ENCODE measurements at regions not wholly inside any gene's neighbourhood (a gene's known extent, or its start where the extent isn't known, plus 50 kb on each side); places are given as distances from the start of the nearest gene placed in this dataset.

DNA sequence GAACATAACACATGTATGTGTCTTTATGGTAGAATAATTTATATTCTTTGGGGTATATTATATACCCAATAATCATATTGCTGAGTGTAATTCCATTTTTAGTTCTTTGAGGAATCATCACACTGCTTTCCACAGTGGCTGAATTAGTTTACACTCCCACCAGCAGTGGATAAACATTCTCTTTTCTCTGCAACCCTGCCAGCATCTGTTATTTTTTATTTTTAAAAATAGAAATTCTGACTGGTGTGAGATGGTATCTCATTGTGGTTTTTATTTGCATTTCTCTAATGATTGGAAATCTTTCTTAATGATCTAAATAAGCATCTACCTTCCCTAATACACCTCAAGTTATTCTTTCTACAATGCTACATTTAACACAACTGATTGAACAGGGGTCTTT lies 346.2 kb upstream of the LYPLAL1 start:
- Histone ChIP-seq H3K4me2 (ENCODE audit: low read depth, low read length) (no peak overlapping the region), H3K4me3 (replicated peaks in 1 of 3; ENCODE audit: insufficient read depth in 1 of 3, low read depth in 2 of 3, low read length in 3 of 3) (no peak overlapping the region), H3K36me3 (replicated peaks in 1 of 2; ENCODE audit: control insufficient read depth in 1 of 2, insufficient read depth in 2 of 2, low read length in 2 of 2) (no peaks in the 10 kb centered on the region), H3K9me3 (ENCODE audit: low read length) (no peaks in the 10 kb centered on the region), H3K27me3 (ENCODE audit: control insufficient read depth in 1 of 2, insufficient read depth in 2 of 2, low read length in 2 of 2) (no peaks in the 10 kb centered on the region), H4K20me1 (ENCODE audit: insufficient read depth, low read length) (no peaks in the 10 kb centered on the region), H3K9ac (ENCODE audit: insufficient read depth, low read depth, low read length) (no peak overlapping the region), H3K4me1 (ENCODE audit: insufficient read depth, low read length) (no peaks in the 10 kb centered on the region), H3K79me2 (ENCODE audit: insufficient read depth, low read length) (no peaks in the 10 kb centered on the region), H3K27ac (ENCODE audit: extremely low read length, insufficient read depth, low read length) (no peak overlapping the region), H2AFZ (ENCODE audit: low read length) (no peak overlapping the region)
- CTCF ChIA-PET (ENCODE audit: low intra/inter-chr PET ratio, low total read pairs) = no interaction called here
- intact Hi-C loops (cut with micrococcal nuclease; ENCODE audit: unreplicated experiment) = no loop called here
- no peak for TF ChIP-seq ZFX (CRISPR knock-in tag; IDR thresholded peaks at IDR 0.05; ENCODE audit: low read depth)
- TF ChIP-seq SP4 (CRISPR knock-in tag; IDR thresholded peaks at IDR 0.05) = no peak
- no peak for TF ChIP-seq ZNF7 (CRISPR knock-in tag; IDR thresholded peaks at IDR 0.05)
- TF ChIP-seq, protein P1, sequence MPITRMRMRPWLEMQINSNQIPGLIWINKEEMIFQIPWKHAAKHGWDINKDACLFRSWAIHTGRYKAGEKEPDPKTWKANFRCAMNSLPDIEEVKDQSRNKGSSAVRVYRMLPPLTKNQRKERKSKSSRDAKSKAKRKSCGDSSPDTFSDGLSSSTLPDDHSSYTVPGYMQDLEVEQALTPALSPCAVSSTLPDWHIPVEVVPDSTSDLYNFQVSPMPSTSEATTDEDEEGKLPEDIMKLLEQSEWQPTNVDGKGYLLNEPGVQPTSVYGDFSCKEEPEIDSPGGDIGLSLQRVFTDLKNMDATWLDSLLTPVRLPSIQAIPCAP (CRISPR knock-in tag; IDR thresholded peaks at IDR 0.05; ENCODE audit: low read depth) = no peak
- TF ChIP-seq ATRX (CRISPR knock-in tag; IDR thresholded peaks at IDR 0.05; ENCODE audit: borderline replicate concordance) = no peak
- no peak for TF ChIP-seq ZNF703 (CRISPR knock-in tag; IDR thresholded peaks at IDR 0.05; ENCODE audit: borderline replicate concordance)
- TF ChIP-seq SMARCC2 (IDR thresholded peaks at IDR 0.05) = no peak
- no peak for TF ChIP-seq ZNF225 (CRISPR knock-in tag; IDR thresholded peaks at IDR 0.05)
- TF ChIP-seq ZNF136 (CRISPR knock-in tag; IDR thresholded peaks at IDR 0.05; ENCODE audit: low read depth) = no peak
- ATAC-seq = no peak
- FAIRE-seq = no peak
- in situ Hi-C loops (cut with HindIII; ENCODE audit: extremely low pct_ligation_motif_present, low pct_unique_long_range_greater_than_20kb) = no loop called here
- no peak for DNase-seq (ENCODE audit: low spot score)
- BruUV-seq (replicated peaks) = no TSS peak
- POLR2A ChIA-PET = no interaction called here

DNA sequence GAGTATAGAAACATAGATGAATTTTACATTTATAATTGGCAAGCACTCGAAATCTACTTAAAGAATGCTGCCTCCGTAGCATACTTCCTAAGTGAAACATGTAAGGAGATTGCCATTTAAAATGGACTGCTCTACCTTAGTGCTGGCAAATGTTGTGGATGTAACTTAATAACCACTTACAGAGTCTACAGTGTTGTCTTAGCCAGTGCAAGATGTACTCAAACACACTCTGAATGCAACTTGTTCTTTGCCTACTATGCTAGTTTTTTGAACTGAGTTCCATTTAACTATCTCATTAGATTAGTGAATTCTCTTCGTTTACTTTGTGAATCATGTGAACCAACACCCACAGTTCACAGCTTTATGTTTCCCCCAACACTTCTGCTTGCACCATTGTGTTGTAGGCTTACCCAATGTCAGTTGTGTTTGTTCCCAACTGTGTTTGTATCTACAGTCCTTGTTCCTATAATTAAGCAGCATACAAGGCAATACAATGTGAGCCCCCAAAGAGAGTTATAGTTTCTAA lies 345.5 kb upstream of the LYPLAL1 start:
- no peaks in the 10 kb centered on the region for H4K20me1 ChIP-seq (ENCODE audit: insufficient read depth, low read length)
- H3K79me2 ChIP-seq (ENCODE audit: insufficient read depth, low read length) = no peaks in the 10 kb centered on the region
- H2AFZ ChIP-seq (ENCODE audit: low read length) = no peak overlapping the region
- no peaks in the 10 kb centered on the region for H3K9me3 ChIP-seq (ENCODE audit: low read length)
- H3K4me2 ChIP-seq (ENCODE audit: low read depth, low read length) = no peak overlapping the region
- no peak overlapping the region for H3K9ac ChIP-seq (ENCODE audit: insufficient read depth, low read depth, low read length)
- no peaks in the 10 kb centered on the region for H3K36me3 ChIP-seq (replicated peaks in 1 of 2; ENCODE audit: control insufficient read depth in 1 of 2, insufficient read depth in 2 of 2, low read length in 2 of 2)
- ChIA-PET POLR2A (no interaction called here), CTCF (ENCODE audit: low intra/inter-chr PET ratio, low total read pairs) (no interaction called here)
- WGBS (ENCODE audit: low lambda C conversion rate) = 15% methylated on average over 3 of the region's 3 CpGs
- no peaks in the 10 kb centered on the region for H3K27me3 ChIP-seq (ENCODE audit: control insufficient read depth in 1 of 2, insufficient read depth in 2 of 2, low read length in 2 of 2)
- no peak overlapping the region for H3K4me3 ChIP-seq (replicated peaks in 1 of 3; ENCODE audit: insufficient read depth in 1 of 3, low read depth in 2 of 3, low read length in 3 of 3)
- H3K27ac ChIP-seq (ENCODE audit: extremely low read length, insufficient read depth, low read length) = no peak overlapping the region
- H3K4me1 ChIP-seq (ENCODE audit: insufficient read depth, low read length) = no peaks in the 10 kb centered on the region
- intact Hi-C loops (cut with micrococcal nuclease; ENCODE audit: unreplicated experiment) (no loop called here), in situ Hi-C loops (cut with HindIII; ENCODE audit: extremely low pct_ligation_motif_present, low pct_unique_long_range_greater_than_20kb) (no loop called here)
- FAIRE-seq = no peak
- DNase-seq (ENCODE audit: low spot score) = no peak
- no TSS peak for BruUV-seq (replicated peaks)
- no peak for ATAC-seq
- TF ChIP-seq HNRNPH1 (optimal IDR thresholded peaks at IDR 0.05; ENCODE audit: low read depth, low read length) (no peak), YEATS4 (CRISPR knock-in tag; IDR thresholded peaks at IDR 0.05; ENCODE audit: borderline replicate concordance) (no peak)
- TF ChIP-seq, protein P2, sequence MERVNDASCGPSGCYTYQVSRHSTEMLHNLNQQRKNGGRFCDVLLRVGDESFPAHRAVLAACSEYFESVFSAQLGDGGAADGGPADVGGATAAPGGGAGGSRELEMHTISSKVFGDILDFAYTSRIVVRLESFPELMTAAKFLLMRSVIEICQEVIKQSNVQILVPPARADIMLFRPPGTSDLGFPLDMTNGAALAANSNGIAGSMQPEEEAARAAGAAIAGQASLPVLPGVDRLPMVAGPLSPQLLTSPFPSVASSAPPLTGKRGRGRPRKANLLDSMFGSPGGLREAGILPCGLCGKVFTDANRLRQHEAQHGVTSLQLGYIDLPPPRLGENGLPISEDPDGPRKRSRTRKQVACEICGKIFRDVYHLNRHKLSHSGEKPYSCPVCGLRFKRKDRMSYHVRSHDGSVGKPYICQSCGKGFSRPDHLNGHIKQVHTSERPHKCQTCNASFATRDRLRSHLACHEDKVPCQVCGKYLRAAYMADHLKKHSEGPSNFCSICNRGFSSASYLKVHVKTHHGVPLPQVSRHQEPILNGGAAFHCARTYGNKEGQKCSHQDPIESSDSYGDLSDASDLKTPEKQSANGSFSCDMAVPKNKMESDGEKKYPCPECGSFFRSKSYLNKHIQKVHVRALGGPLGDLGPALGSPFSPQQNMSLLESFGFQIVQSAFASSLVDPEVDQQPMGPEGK (CRISPR knock-in tag; IDR thresholded peaks at IDR 0.05) = no peak

Measured in HepG2 (cell line).